ENCODE measurements at regions not wholly inside any gene's neighbourhood (a gene's known extent, or its start where the extent isn't known, plus 50 kb on each side); places are given as distances from the start of the nearest gene placed in this dataset.

DNA sequence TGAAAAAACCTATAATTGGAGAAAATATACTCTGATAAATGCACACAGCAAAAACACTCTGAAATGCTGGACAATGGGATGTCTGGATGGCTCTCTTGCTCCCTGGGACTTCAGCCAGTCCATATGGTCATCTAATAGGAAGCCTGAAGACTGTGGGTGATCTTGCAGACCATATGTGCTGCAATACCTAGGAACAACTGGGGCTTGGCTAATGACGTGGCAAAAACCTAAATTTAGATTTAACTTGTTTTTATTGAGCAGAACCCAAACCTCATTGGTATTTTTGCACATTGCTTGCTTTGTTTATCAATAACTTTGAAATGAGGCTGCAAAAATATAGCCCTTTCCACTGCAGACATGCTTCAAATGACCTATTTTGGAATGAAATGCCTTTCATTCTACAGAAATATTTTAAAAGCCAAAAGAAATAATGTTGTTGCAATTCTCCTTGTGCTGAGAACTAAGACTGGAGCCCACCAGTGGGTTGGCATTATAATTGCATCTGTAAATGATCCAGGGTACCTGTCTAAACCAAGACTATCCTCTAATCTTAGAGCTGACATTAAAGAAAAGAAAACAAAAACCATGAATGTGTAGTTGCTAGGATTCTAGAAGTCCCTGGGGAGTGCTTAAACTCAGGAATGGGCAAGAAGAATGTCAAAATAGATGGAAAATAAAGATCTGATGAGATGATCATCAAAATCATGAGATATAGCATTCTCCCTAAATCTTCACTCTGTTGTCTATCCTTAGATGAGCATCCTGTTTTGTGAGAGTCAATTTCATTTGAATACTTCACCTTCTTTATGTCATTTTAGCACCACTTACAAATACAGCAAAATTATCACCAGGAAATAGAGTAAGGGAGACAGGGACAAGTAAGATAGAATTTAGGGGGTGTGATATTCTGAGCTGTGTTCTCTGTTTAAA lies 152.1 kb upstream of the RIMS1 start:
- Mint-ChIP-seq H3K27ac (no peak overlapping the region), H3K36me3 (ENCODE audit: low read depth) (no peaks in the 10 kb centered on the region), H3K4me1 (peaks cover 14% of the 10 kb centered on the region), H3K4me3 (no peak overlapping the region), H3K9me3 (no peaks in the 10 kb centered on the region), H3K27me3 (ENCODE audit: low read depth, poor library complexity) (no peaks in the 10 kb centered on the region)
- TF ChIP-seq, protein P1, sequence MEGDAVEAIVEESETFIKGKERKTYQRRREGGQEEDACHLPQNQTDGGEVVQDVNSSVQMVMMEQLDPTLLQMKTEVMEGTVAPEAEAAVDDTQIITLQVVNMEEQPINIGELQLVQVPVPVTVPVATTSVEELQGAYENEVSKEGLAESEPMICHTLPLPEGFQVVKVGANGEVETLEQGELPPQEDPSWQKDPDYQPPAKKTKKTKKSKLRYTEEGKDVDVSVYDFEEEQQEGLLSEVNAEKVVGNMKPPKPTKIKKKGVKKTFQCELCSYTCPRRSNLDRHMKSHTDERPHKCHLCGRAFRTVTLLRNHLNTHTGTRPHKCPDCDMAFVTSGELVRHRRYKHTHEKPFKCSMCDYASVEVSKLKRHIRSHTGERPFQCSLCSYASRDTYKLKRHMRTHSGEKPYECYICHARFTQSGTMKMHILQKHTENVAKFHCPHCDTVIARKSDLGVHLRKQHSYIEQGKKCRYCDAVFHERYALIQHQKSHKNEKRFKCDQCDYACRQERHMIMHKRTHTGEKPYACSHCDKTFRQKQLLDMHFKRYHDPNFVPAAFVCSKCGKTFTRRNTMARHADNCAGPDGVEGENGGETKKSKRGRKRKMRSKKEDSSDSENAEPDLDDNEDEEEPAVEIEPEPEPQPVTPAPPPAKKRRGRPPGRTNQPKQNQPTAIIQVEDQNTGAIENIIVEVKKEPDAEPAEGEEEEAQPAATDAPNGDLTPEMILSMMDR (IDR thresholded peaks at IDR 0.05) = no peak
- no peak for DNase-seq

DNA sequence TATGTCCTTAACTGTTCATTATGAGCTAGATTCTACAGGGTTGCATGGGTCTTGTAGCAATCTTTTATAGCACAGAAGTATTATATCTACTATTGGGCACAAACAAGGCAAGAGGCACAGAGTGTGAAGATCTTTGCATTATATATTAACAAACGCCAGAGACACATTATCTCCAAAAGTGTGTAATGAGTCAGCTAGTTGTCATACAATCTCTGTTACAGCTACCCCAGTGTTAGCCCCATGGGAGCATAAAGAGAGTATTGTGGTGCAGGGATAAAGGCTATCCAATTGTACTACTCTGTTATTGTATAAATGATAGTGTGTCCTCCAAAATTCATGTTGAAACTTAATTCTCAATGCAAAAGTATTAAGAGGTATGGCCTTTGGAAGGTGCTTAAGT lies 148.4 kb upstream of the RIMS1 start:
- Mint-ChIP-seq H3K27ac (no peak overlapping the region), H3K36me3 (ENCODE audit: low read depth) (no peaks in the 10 kb centered on the region), H3K4me3 (no peak overlapping the region), H3K4me1 (peaks cover 14% of the 10 kb centered on the region), H3K27me3 (ENCODE audit: low read depth, poor library complexity) (no peaks in the 10 kb centered on the region), H3K9me3 (no peaks in the 10 kb centered on the region)
- TF ChIP-seq, protein P1 (IDR thresholded peaks at IDR 0.05) = no peak
- no peak for DNase-seq

DNA sequence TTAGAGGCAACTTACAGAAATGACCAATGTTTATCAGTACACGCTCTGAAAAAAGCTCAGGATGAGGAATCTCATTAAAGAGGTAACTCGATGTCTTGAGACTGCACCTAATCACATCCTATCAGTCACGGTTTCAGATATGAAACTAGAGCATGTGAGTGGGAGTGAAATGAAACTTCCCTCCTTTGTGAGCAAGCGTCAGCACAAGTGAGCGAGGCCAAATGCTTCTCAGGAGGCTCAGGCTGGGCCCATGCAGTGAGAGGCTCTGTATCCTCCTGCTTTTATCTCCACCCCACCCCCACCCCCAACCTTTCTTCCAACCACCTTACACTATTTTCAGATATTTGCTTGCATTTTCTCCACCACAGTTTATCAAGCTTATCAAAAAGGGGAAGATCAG lies 140.8 kb upstream of the RIMS1 start:
- Mint-ChIP-seq H3K4me1 (peaks cover 19% of the 10 kb centered on the region), H3K9me3 (peaks cover 4% of the 10 kb centered on the region), H3K36me3 (ENCODE audit: low read depth) (peaks cover 5% of the 10 kb centered on the region), H3K27ac (no peak overlapping the region), H3K4me3 (no peak overlapping the region), H3K27me3 (ENCODE audit: low read depth, poor library complexity) (no peaks in the 10 kb centered on the region)
- DNase-seq = no peak
- TF ChIP-seq, protein P1 (IDR thresholded peaks at IDR 0.05) = no peak

DNA sequence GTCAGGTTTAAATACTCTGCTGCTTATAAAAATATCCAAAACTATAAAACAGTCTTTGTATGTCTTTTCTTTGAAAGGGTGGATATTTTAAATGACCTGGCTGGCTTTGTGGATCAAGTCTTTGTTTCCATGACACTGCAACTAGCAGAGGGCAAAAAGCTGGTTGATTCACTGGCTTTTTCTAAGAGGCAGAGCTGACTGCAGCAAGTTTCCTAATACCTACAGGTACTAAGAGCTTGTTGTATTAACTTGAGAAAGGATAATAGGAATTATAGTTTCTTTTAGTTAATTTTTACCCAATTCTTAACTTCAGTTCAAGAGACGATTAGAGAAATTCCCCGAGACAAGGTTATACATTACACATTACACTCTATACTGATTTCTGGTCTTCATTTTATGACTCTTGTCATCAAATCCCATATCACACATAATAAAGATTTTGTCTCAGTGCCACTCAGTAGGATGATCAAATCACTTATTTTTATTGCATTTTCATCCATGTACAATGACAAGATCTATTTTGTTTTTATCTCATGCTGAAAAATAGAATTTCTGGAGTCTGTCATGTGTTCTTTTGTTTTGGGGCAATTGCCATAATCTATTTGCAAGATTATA lies 120.1 kb upstream of the RIMS1 start:
- Mint-ChIP-seq H3K9me3 (peaks cover 15% of the 10 kb centered on the region), H3K27me3 (ENCODE audit: low read depth, poor library complexity) (peaks cover 3% of the 10 kb centered on the region), H3K4me1 (peaks cover 88% of the 10 kb centered on the region), H3K27ac (peak overlapping the region; percentile 90), H3K4me3 (peak overlapping the region; percentile 26), H3K36me3 (ENCODE audit: low read depth) (peaks cover 25% of the 10 kb centered on the region)
- no peak for DNase-seq
- TF ChIP-seq, protein P1 (IDR thresholded peaks at IDR 0.05) = no peak

DNA sequence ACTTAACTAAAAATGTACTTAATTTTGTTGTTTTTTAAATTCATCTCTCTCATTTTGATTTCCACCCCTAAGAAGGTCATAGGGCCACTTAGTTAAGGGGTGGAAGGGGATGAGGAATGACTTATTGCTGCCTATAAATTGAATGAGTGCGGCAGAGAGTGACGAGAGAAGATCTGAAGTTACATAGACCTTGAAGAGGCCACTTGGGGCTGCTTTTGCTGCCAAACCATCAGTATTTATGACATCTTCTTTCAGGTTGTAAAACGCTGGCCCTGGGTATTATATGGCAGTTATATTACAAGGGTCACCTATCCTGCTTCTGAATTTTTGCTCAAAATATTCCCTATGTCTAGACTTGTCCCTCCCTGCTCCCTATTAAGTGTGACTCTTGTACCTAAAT lies 119.6 kb upstream of the RIMS1 start:
- peaks cover 30% of the 10 kb centered on the region for H3K36me3 Mint-ChIP-seq (ENCODE audit: low read depth)
- H3K9me3 Mint-ChIP-seq = peaks cover 20% of the 10 kb centered on the region
- peaks cover 5% of the 10 kb centered on the region for H3K27me3 Mint-ChIP-seq (ENCODE audit: low read depth, poor library complexity)
- peak overlapping the region; percentile 26 for H3K4me3 Mint-ChIP-seq
- DNase-seq = peak; percentile 22
- peak overlapping the region; percentile 90 for H3K27ac Mint-ChIP-seq
- TF ChIP-seq, protein P1 (IDR thresholded peaks at IDR 0.05) = no peak
- peaks cover 84% of the 10 kb centered on the region for H3K4me1 Mint-ChIP-seq

Data from nephron progenitor cell (in vitro differentiated cells).